Heart left ventricle (tissue), 13 donors: ENCODE measurements at regions not wholly inside any gene's neighbourhood (a gene's known extent, or its start where the extent isn't known, plus 50 kb on each side); places are given as distances from the start of the nearest gene placed in this dataset.

Experiments
- CTCF ChIP-seq, 12 donors: fragments of 200-600 bp; sonication (generic) in 4 of 12; IDR thresholded peaks; one replicate each; pipeline versions ENCODE4 v1.5.0 to v1.8.0; 2018 to 2022; ENCODE audit warnings: antibody characterized with exemption in 12 of 12, mild to moderate bottlenecking in 5 of 12
- POLR2A ChIP-seq, 2 donors: fragments of 450-650 bp; IDR thresholded peaks; one replicate each; pipeline ENCODE4 v1.6.1; 2017; ENCODE audit warnings: antibody characterized with exemption in 2 of 2, mild to moderate bottlenecking in 2 of 2, moderate library complexity in 2 of 2
- donor health status: ischemic (EF 13 %, LVEDD 7.1; RV severe dilation, severe dysfunction).
- donor health status: DM: no; HTN: yes; CAD: no.
- donor health status: DM: no; HTN: no; CAD: no.
- donor health status: ischemic (EF 25% LVEDD 6.9; RV normal size, moderate dysfunction).
- donor health status: ischemic (EF 25% LVEDD 5.7; RV mildly dilated, moderate dysfunction).
- donor health status: ischemic (EF 35%, LVEDD 5.7; RV mildly dilated, moderate dysfunction).
- donor health status: nonischemic (EF 11% LVEDD 7.7; RV severe dilation, severe dysfunction).
- donor health status: DM: yes; HTN: yes; CAD: no.
- donor health status: PGD.
- donor health status: ischemic (EF 29% LVEDD 5.4; RV normal size, mild dysfunction).
- donor health status: nonischemic (EF 23%, LVEDD 6.1; RV moderate dilation, normal function).

GRCh38 chr5:153866176-153866575 lies 172.5 kb downstream of the FAM114A2 start:
- TF ChIP-seq CTCF (IDR thresholded peaks at IDR 0.05) (no peak), POLR2A (IDR thresholded peaks at IDR 0.05) (no peak)
